Neural progenitor cell (in vitro differentiated cells): ENCODE measurements at regions not wholly inside any gene's neighbourhood (a gene's known extent, or its start where the extent isn't known, plus 50 kb on each side); places are given as distances from the start of the nearest gene placed in this dataset.

Source experiments
- DNase-seq: peaks from one replicate; pipeline ENCODE4 v3.0.0-alpha.2; 2016; ENCODE audit warnings: low spot score
- H2AFZ ChIP-seq: fragments of 200-600 bp; sonication (generic); replicated peaks from 2 replicates; pipeline ENCODE4 v1.6.1; 2016; ENCODE audit warnings: antibody characterized with exemption
- H3F3A ChIP-seq: fragments of 200-600 bp; sonication (generic); 2 replicates; pipeline ENCODE4 v1.6.1; 2016; ENCODE audit warnings: antibody characterized with exemption, low read depth
- H3K27ac ChIP-seq: fragments of 200-600 bp; sonication (generic); 2 replicates; pipeline ENCODE4 v1.5.1; 2016; ENCODE audit warnings: mild to moderate bottlenecking
- H3K27me3 ChIP-seq: fragments of 200-600 bp; sonication (generic); 2 replicates; pipeline ENCODE4 v1.6.1; 2016; ENCODE audit warnings: mild to moderate bottlenecking, moderate library complexity
- H3K36me3 ChIP-seq: fragments of 200-600 bp; sonication (generic); 2 replicates; pipeline ENCODE4 v1.5.1; 2016
- H3K4me1 ChIP-seq: fragments of 200-600 bp; sonication (generic); 2 replicates; pipeline ENCODE4 v1.6.1; 2016; ENCODE audit warnings: mixed run types
- H3K4me2 ChIP-seq: fragments of 200-600 bp; sonication (generic); 2 replicates; pipeline ENCODE4 v1.6.1; 2016
- H3K4me3 ChIP-seq: fragments of 200-600 bp; sonication (generic); 2 replicates; pipeline ENCODE4 v1.5.1; 2016
- H3K79me2 ChIP-seq: fragments of 200-600 bp; sonication (generic); 2 replicates; pipeline ENCODE4 v1.6.1; 2016; ENCODE audit warnings: low read depth
- H3K9ac ChIP-seq: fragments of 200-600 bp; sonication (generic); 2 replicates; pipeline ENCODE4 v1.6.1; 2016
- H3K9me3 ChIP-seq: fragments of 200-600 bp; sonication (generic); 2 replicates; pipeline ENCODE4 v1.5.1; 2016; ENCODE audit warnings: low read depth
- H4K20me1 ChIP-seq: fragments of 200-600 bp; sonication (generic); 2 replicates; pipeline ENCODE4 v1.6.1; 2016; ENCODE audit warnings: low read depth
- H3K27ac Mint-ChIP-seq: 3 replicates; pipeline ENCODE4 v1.8.0; 2021; ENCODE audit warnings: mixed read lengths
- H3K27me3 Mint-ChIP-seq: 2 replicates; pipeline ENCODE4 v1.8.0; 2022; ENCODE audit warnings: low read depth, mild to moderate bottlenecking, inconsistent platforms, moderate library complexity, mixed read lengths; ENCODE audit not compliant: insufficient read depth
- H3K36me3 Mint-ChIP-seq: 3 replicates; pipeline ENCODE4 v1.8.0; 2021; ENCODE audit warnings: mixed read lengths
- H3K4me1 Mint-ChIP-seq: 3 replicates; pipeline ENCODE4 v1.8.0; 2021; ENCODE audit warnings: mixed read lengths
- H3K4me3 Mint-ChIP-seq: 3 replicates; pipeline ENCODE4 v1.8.0; 2021; ENCODE audit warnings: mild to moderate bottlenecking, moderate library complexity, mixed read lengths
- H3K9me3 Mint-ChIP-seq: 3 replicates; pipeline ENCODE4 v1.8.0; 2020; ENCODE audit warnings: mixed read lengths
- EZH2 ChIP-seq: fragments of 200-600 bp; sonication (generic); IDR thresholded peaks from 2 replicates; pipeline ENCODE4 v1.6.1; 2017; ENCODE audit warnings: antibody characterized with exemption, mild to moderate bottlenecking, moderate library complexity
- EZH2phosphoT487 ChIP-seq: fragments of 200-600 bp; sonication (generic); IDR thresholded peaks from 2 replicates; pipeline ENCODE4 v1.6.1; 2017; ENCODE audit warnings: antibody characterized with exemption
- TF ChIP-seq, protein P1 (sequence below): fragments of 200-600 bp; sonication (generic); IDR thresholded peaks from 2 replicates; pipeline ENCODE4 v1.5.1; 2017; ENCODE audit warnings: antibody characterized with exemption, mild to moderate bottlenecking

- TF ChIP-seq EZH2 = no peak
- TF ChIP-seq, protein P1, sequence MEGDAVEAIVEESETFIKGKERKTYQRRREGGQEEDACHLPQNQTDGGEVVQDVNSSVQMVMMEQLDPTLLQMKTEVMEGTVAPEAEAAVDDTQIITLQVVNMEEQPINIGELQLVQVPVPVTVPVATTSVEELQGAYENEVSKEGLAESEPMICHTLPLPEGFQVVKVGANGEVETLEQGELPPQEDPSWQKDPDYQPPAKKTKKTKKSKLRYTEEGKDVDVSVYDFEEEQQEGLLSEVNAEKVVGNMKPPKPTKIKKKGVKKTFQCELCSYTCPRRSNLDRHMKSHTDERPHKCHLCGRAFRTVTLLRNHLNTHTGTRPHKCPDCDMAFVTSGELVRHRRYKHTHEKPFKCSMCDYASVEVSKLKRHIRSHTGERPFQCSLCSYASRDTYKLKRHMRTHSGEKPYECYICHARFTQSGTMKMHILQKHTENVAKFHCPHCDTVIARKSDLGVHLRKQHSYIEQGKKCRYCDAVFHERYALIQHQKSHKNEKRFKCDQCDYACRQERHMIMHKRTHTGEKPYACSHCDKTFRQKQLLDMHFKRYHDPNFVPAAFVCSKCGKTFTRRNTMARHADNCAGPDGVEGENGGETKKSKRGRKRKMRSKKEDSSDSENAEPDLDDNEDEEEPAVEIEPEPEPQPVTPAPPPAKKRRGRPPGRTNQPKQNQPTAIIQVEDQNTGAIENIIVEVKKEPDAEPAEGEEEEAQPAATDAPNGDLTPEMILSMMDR = no peak
- no peak for TF ChIP-seq EZH2phosphoT487
Measured at GRCh38 chr1:88036345-88037014, 647.6 kb upstream of the PKN2 start.

DNA sequence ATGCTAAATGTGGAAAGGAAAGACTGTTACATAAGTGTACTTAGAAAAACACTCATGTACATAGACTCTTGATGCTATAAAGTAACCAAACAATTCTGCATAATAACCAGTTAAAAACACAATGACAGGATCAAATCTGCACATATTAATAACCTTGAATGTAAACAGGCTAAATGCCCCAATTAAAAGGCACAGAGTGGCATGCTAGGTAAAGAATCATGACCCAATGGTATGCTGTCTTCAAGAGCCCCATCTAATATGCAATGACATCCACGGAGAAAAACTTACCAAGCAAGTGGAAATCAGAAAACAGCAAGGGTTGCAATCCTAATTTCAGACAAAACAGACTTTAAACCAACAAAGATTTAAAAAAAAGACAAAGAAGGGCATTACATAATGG is 644.8 kb upstream of the PKN2 start:
- Mint-ChIP-seq H3K9me3 (peaks cover 15% of the 10 kb centered on the region), H3K4me3 (no peak overlapping the region), H3K4me1 (no peaks in the 10 kb centered on the region), H3K27me3 (peaks cover 3% of the 10 kb centered on the region), H3K27ac (no peak overlapping the region), H3K36me3 (no peaks in the 10 kb centered on the region)
- no peak overlapping the region for H3K4me2 ChIP-seq
- no peak for DNase-seq
- H2AFZ ChIP-seq = no peak overlapping the region
- no peaks in the 10 kb centered on the region for H3K27me3 ChIP-seq
- H3F3A ChIP-seq = no peaks in the 10 kb centered on the region
- no peak overlapping the region for H3K9ac ChIP-seq
- TF ChIP-seq EZH2 = no peak
- TF ChIP-seq, protein P1 = no peak
- TF ChIP-seq EZH2phosphoT487 = no peak
- H3K27ac ChIP-seq = no peak overlapping the region
- no peaks in the 10 kb centered on the region for H3K36me3 ChIP-seq
- no peaks in the 10 kb centered on the region for H3K4me1 ChIP-seq
- H3K9me3 ChIP-seq = peaks cover 5% of the 10 kb centered on the region
- H3K79me2 ChIP-seq = no peaks in the 10 kb centered on the region
- no peaks in the 10 kb centered on the region for H4K20me1 ChIP-seq
- H3K4me3 ChIP-seq = no peak overlapping the region

More at GRCh38 chr1:88036345-88037014, 647.6 kb upstream of the PKN2 start:
- DNase-seq = no peak
- H3K27me3 Mint-ChIP-seq = peaks cover 3% of the 10 kb centered on the region
- no peaks in the 10 kb centered on the region for H3K36me3 Mint-ChIP-seq
- Histone ChIP-seq H3K36me3 (no peaks in the 10 kb centered on the region), H3K9ac (no peak overlapping the region), H3K79me2 (no peaks in the 10 kb centered on the region), H3F3A (no peaks in the 10 kb centered on the region), H3K27me3 (no peaks in the 10 kb centered on the region), H3K4me3 (no peak overlapping the region), H3K9me3 (peaks cover 5% of the 10 kb centered on the region), H3K4me1 (no peaks in the 10 kb centered on the region), H3K4me2 (no peak overlapping the region), H3K27ac (no peak overlapping the region), H4K20me1 (no peaks in the 10 kb centered on the region), H2AFZ (no peak overlapping the region)
- H3K9me3 Mint-ChIP-seq = peaks cover 15% of the 10 kb centered on the region
- H3K4me3 Mint-ChIP-seq = no peak overlapping the region
- H3K27ac Mint-ChIP-seq = no peak overlapping the region
- H3K4me1 Mint-ChIP-seq = no peaks in the 10 kb centered on the region

GRCh38 chr1:88043834-88044233 is 640.2 kb upstream of the PKN2 start:
- Mint-ChIP-seq H3K27me3 (no peaks in the 10 kb centered on the region), H3K9me3 (peaks cover 7% of the 10 kb centered on the region), H3K4me1 (no peaks in the 10 kb centered on the region), H3K36me3 (no peaks in the 10 kb centered on the region), H3K27ac (no peak overlapping the region), H3K4me3 (no peak overlapping the region)
- Histone ChIP-seq H3K4me3 (no peak overlapping the region), H3K27me3 (no peaks in the 10 kb centered on the region), H3K27ac (no peak overlapping the region), H4K20me1 (no peaks in the 10 kb centered on the region), H3K79me2 (no peaks in the 10 kb centered on the region), H2AFZ (no peak overlapping the region), H3K36me3 (no peaks in the 10 kb centered on the region), H3K9me3 (peaks cover 5% of the 10 kb centered on the region), H3K9ac (no peak overlapping the region), H3K4me1 (no peaks in the 10 kb centered on the region), H3F3A (no peaks in the 10 kb centered on the region), H3K4me2 (no peak overlapping the region)
- DNase-seq = no peak
- TF ChIP-seq, protein P1 = no peak
- TF ChIP-seq EZH2 (no peak), EZH2phosphoT487 (no peak)
